Lower lobe of right lung (tissue), 2 donors: ENCODE measurements at regions not wholly inside any gene's neighbourhood (a gene's known extent, or its start where the extent isn't known, plus 50 kb on each side); places are given as distances from the start of the nearest gene placed in this dataset.

Experiments
- ATAC-seq, 2 donors: fragments of 200-7000 bp; cut with Tn5 transposase; one replicate each; pipeline ENCODE4 v1.9.1; 2020 to 2022; ENCODE audit warnings: mild to moderate bottlenecking in 2 of 2, moderate library complexity in 2 of 2
- DNase-seq: peaks from one replicate; pipeline ENCODE4 v3.0.0-alpha.2; 2020
- H3K27ac ChIP-seq: fragments of 200-600 bp; one replicate; pipeline ENCODE4 v1.8.0; 2022
- H3K27me3 ChIP-seq: fragments of 200-600 bp; one replicate; pipeline ENCODE4 v1.8.0; 2022; ENCODE audit warnings: low read depth
- H3K36me3 ChIP-seq: fragments of 200-600 bp; one replicate; pipeline ENCODE4 v1.8.0; 2022; ENCODE audit warnings: mild to moderate bottlenecking
- H3K4me1 ChIP-seq: fragments of 200-600 bp; one replicate; pipeline ENCODE4 v1.8.0; 2022
- H3K4me3 ChIP-seq: fragments of 200-600 bp; one replicate; pipeline ENCODE4 v1.8.0; 2022; ENCODE audit warnings: mild to moderate bottlenecking
- H3K9me3 ChIP-seq: fragments of 200-600 bp; one replicate; pipeline ENCODE4 v1.8.0; 2022
- intact Hi-C: fragments of 100-400 bp; cut with DNase I; formaldehyde crosslinking; loops from one replicate; pipeline ENCODE4 v1.11.0; 2022
- TF ChIP-seq, protein P1 (sequence below): fragments of 200-600 bp; IDR thresholded peaks from one replicate; pipeline ENCODE4 v1.8.0; 2022; ENCODE audit warnings: antibody characterized with exemption, mild to moderate bottlenecking
- donor health status: DM: no; HTN: yes; CAD: no; lungs with severe emphysema.

DNA sequence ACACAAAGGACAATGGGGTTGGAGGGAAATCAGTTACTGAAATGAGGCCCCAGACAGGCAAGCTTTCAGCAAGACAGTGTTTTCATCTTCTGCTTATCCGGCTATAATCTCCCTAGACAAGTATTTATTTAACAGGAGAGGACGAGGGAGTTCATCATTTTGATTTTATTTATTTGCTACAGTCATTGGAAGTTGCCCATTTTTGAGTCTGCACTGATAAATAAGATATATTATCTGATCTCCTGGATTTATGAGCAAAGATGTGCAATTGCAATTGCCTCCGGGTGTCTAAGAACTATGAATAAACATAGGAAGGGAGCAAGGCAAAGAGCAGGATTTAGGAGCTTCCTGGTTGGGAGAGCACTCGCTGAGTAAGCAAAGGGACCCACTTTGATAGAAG is 263.2 kb upstream of the EDA2R start:
- ATAC-seq, result no peak
- intact Hi-C loops, result no loop called here
- TF ChIP-seq, protein P1, sequence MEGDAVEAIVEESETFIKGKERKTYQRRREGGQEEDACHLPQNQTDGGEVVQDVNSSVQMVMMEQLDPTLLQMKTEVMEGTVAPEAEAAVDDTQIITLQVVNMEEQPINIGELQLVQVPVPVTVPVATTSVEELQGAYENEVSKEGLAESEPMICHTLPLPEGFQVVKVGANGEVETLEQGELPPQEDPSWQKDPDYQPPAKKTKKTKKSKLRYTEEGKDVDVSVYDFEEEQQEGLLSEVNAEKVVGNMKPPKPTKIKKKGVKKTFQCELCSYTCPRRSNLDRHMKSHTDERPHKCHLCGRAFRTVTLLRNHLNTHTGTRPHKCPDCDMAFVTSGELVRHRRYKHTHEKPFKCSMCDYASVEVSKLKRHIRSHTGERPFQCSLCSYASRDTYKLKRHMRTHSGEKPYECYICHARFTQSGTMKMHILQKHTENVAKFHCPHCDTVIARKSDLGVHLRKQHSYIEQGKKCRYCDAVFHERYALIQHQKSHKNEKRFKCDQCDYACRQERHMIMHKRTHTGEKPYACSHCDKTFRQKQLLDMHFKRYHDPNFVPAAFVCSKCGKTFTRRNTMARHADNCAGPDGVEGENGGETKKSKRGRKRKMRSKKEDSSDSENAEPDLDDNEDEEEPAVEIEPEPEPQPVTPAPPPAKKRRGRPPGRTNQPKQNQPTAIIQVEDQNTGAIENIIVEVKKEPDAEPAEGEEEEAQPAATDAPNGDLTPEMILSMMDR, result no peak

DNA sequence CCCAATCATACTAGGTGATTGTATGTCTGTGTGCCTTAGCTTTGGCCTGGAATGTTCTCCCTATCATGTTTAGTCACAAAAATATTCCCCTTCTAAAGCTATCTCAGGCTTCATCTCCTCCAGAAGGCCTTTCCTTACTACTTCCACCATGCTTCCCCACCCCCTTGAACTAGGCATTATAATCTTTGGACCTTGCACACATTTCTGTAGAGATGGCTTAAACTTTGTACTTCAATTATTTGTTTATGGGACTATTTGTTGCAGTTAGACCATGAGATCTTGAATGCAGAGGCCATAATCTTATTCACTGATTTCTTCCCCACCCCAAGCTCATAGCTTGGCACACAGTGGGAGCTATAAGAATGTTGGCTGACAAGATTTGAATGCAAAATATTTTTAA is 262.0 kb upstream of the EDA2R start:
- Histone ChIP-seq H3K36me3 (no peaks in the 10 kb centered on the region), H3K4me3 (no peak overlapping the region), H3K27me3 (no peaks in the 10 kb centered on the region), H3K27ac (no peak overlapping the region), H3K9me3 (no peaks in the 10 kb centered on the region), H3K4me1 (no peaks in the 10 kb centered on the region)
- TF ChIP-seq, protein P1, result no peak
- ATAC-seq (no peak), DNase-seq (no peak)
- intact Hi-C loops, result no loop called here

More for the DNA sequence above, 263.2 kb upstream of the EDA2R start:
- Histone ChIP-seq H3K4me3 (no peak overlapping the region), H3K9me3 (no peaks in the 10 kb centered on the region), H3K27ac (no peak overlapping the region), H3K27me3 (no peaks in the 10 kb centered on the region), H3K36me3 (no peaks in the 10 kb centered on the region), H3K4me1 (no peaks in the 10 kb centered on the region)
- no peak for DNase-seq

DNA sequence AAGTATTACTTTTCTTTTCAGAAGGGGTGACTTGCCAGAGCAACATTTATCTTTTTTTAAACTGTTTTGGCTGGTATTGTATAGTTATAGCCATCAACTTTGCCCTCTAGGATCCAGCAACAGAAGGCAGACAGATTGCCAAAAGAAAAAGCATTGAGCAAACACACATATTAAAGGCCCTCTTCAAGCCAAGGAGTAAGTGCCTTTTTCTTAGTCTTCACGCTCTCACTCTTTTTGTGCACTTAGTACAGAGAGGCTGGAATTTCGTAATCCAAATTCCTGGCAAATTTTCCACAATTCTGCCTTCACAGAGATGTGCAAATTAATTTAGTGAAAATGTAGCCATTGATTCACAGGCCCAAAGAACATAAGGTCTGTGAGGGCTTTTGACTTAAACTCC is 253.1 kb upstream of the EDA2R start:
- H3K27ac ChIP-seq, result no peak overlapping the region
- ATAC-seq (peak in 1 of 2 donors; percentile 54), DNase-seq (no peak)
- no peaks in the 10 kb centered on the region for H3K9me3 ChIP-seq
- TF ChIP-seq, protein P1, result no peak
- H3K27me3 ChIP-seq, result no peaks in the 10 kb centered on the region
- no peaks in the 10 kb centered on the region for H3K4me1 ChIP-seq
- no peak overlapping the region for H3K4me3 ChIP-seq
- H3K36me3 ChIP-seq, result no peaks in the 10 kb centered on the region
- intact Hi-C loops, result no loop called here

DNA sequence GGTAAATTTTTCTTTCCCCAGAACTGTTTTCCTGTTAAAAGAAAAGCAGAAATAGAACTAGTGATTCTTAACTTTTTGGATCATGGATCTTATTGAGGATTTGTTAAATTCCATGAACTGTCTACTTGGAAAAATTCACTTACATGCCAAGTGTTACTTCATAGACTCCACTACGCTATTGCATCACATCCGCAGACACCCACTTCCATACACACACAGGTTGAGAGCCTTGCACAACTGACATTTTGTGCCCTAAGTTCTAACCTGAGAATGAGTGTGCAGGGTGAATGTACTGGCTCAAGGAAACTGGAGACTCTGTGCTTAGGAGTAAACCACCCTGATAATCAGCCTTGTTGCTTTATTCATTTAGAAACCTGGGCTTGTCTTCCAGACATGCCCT is 250.5 kb upstream of the EDA2R start:
- H3K36me3 ChIP-seq, result no peaks in the 10 kb centered on the region
- no peak overlapping the region for H3K27ac ChIP-seq
- H3K9me3 ChIP-seq, result no peaks in the 10 kb centered on the region
- no peaks in the 10 kb centered on the region for H3K4me1 ChIP-seq
- intact Hi-C loops, result no loop called here
- no peak for DNase-seq
- no peak overlapping the region for H3K4me3 ChIP-seq
- H3K27me3 ChIP-seq, result no peaks in the 10 kb centered on the region
- TF ChIP-seq, protein P1, result no peak
- peak in 1 of 2 donors; percentile 32 for ATAC-seq

DNA sequence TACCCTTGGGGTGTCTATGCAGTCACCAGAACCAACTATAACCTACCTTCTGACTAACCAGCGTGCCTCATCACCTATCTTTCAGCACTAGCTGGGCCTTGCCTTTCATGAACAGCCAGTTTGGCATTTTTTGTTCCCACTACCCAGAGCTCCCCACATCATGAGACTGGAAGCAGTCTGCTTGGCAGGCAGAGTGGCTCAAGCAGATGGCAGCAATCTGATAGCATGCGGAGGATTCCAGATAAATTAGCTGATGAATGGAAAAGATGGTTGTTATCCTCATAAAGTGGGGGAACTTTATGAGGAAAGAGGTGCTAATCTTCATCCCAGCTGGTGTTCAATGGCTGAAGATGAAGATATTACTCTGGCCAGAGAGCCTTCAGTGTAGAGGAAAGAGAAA is 243.2 kb upstream of the EDA2R start:
- DNase-seq (no peak), ATAC-seq (no peak)
- H3K36me3 ChIP-seq, result no peaks in the 10 kb centered on the region
- TF ChIP-seq, protein P1, result no peak
- intact Hi-C loops, result no loop called here
- H3K4me1 ChIP-seq, result no peaks in the 10 kb centered on the region
- H3K9me3 ChIP-seq, result no peaks in the 10 kb centered on the region
- no peak overlapping the region for H3K27ac ChIP-seq
- no peaks in the 10 kb centered on the region for H3K27me3 ChIP-seq
- no peak overlapping the region for H3K4me3 ChIP-seq

DNA sequence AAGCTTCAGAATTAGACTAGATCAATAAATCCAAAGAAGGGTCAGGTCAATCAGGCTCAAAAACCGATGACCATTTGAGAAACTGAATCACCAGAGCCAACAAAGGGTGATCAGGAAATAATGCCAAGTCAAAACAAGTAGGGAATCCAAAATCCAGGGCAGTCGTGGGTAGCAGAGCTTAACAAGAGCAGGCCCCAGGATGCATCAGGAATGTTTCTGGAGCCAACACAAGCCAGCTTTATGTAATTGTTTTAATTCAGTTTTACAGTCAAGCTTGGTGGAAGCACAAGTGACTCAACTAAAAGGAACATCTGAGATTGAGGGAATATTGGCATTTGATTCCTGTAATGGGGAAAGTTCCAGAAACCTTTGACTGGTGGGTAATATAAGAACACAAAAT is 237.9 kb upstream of the EDA2R start:
- no peak overlapping the region for H3K27ac ChIP-seq
- H3K9me3 ChIP-seq, result no peaks in the 10 kb centered on the region
- H3K4me1 ChIP-seq, result no peaks in the 10 kb centered on the region
- DNase-seq (no peak), ATAC-seq (no peak)
- H3K4me3 ChIP-seq, result no peak overlapping the region
- H3K27me3 ChIP-seq, result no peaks in the 10 kb centered on the region
- H3K36me3 ChIP-seq, result no peaks in the 10 kb centered on the region
- TF ChIP-seq, protein P1, result no peak
- intact Hi-C loops, result no loop called here
